Suprapubic skin (tissue), 3 donors: ENCODE measurements at regions not wholly inside any gene's neighbourhood (a gene's known extent, or its start where the extent isn't known, plus 50 kb on each side); places are given as distances from the start of the nearest gene placed in this dataset.

ENCODE experiments used
- POLR2A ChIP-seq, 2 donors: fragments of 450-650 bp; IDR thresholded peaks; one replicate each; pipeline ENCODE4 v1.6.1; 2017; ENCODE audit warnings: antibody characterized with exemption in 2 of 2, mild to moderate bottlenecking in 2 of 2, moderate library complexity in 2 of 2
- TF ChIP-seq, protein P1 (sequence below), 2 donors: fragments of 200-600 bp in 1 of 2; fragments of 450-650 bp in 1 of 2; sonication (generic) in 1 of 2; IDR thresholded peaks; one replicate each; pipeline ENCODE4 v1.5.1; 2016 to 2019; ENCODE audit warnings: antibody characterized with exemption in 2 of 2, mild to moderate bottlenecking in 1 of 2, moderate library complexity in 1 of 2

DNA sequence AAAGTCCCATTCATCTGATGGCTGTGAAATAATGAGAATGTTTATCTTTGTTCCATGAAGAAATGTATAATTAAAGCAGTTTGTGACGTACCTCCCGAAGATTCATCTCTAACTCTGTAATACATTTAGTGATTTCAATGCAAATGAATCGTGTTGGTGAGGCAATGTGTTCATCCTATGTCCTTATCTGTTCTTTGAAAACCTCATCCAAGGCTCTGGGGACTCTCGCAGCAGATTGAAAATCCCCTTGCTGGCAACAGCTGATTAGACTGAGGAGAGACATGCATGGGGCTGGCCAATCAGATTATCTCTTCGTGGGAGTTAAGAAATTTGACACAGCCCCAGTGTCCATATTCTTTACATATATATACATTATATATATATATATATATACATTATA lies 1095.4 kb upstream of the EEF2KMT start:
- TF ChIP-seq, protein P1, sequence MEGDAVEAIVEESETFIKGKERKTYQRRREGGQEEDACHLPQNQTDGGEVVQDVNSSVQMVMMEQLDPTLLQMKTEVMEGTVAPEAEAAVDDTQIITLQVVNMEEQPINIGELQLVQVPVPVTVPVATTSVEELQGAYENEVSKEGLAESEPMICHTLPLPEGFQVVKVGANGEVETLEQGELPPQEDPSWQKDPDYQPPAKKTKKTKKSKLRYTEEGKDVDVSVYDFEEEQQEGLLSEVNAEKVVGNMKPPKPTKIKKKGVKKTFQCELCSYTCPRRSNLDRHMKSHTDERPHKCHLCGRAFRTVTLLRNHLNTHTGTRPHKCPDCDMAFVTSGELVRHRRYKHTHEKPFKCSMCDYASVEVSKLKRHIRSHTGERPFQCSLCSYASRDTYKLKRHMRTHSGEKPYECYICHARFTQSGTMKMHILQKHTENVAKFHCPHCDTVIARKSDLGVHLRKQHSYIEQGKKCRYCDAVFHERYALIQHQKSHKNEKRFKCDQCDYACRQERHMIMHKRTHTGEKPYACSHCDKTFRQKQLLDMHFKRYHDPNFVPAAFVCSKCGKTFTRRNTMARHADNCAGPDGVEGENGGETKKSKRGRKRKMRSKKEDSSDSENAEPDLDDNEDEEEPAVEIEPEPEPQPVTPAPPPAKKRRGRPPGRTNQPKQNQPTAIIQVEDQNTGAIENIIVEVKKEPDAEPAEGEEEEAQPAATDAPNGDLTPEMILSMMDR (IDR thresholded peaks at IDR 0.05), result no peak
- TF ChIP-seq POLR2A (IDR thresholded peaks at IDR 0.05), result no peak
